ENCODE measurements at regions not wholly inside any gene's neighbourhood (a gene's known extent, or its start where the extent isn't known, plus 50 kb on each side); places are given as distances from the start of the nearest gene placed in this dataset.

DNA sequence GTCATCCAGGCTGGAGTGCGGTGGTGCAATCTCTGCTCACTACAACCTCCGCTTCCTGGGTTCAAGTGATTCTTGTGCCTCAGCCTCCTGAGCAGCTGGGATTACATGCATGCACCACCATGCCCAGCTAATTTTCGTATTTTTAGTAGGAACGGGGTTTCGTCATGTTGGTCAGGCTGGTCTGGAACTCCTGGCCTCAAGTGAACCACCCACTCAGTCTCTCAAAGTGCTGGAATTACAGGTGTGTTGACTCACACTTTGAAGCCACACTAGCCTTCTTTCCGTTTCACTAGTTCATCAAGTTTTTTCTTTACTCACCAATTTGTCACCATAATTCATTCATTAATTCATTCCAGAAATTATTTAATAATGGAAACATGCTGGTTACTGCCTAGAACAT lies 298.4 kb upstream of the MTNR1B start:
- DNase-seq: no peak

DNA sequence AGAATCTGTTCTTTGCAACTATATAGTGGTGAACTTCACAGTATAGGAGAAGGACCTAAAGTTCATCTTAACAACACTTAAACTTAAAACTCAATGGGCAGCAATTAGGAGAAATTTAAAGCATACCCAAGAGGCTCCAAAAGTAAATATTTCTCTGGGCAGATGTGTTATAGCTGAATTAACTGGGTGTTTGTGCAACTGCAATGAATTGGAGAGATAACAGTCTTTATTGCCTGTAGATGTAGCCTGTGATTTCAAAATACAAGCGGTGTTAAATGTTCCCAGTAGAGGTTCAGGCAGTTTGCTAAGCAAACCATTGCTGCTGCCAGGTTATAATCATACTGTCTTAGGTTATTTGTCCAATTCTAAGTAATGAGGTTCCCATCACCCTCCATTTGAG lies 294.1 kb upstream of the MTNR1B start:
- DNase-seq: no peak

DNA sequence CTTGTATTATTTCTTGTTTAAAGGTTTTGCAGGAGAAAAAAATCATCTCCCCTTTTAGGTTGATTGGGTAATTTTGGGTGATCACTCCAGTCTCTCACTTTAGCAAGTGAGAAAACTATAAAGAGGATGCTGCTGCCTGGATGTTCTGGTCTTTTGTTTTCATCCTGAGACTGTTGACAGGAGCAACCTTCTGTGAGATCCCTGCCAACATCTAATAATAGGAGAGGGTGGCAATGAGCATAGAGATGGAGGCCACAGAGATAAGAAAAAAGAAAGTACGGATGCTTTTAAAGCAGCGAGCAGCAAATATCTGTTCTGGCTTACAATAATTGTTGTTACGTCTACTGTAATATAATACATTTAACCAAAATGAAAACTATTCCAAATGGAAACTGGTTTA lies 293.6 kb upstream of the MTNR1B start:
- no peak for DNase-seq

DNA sequence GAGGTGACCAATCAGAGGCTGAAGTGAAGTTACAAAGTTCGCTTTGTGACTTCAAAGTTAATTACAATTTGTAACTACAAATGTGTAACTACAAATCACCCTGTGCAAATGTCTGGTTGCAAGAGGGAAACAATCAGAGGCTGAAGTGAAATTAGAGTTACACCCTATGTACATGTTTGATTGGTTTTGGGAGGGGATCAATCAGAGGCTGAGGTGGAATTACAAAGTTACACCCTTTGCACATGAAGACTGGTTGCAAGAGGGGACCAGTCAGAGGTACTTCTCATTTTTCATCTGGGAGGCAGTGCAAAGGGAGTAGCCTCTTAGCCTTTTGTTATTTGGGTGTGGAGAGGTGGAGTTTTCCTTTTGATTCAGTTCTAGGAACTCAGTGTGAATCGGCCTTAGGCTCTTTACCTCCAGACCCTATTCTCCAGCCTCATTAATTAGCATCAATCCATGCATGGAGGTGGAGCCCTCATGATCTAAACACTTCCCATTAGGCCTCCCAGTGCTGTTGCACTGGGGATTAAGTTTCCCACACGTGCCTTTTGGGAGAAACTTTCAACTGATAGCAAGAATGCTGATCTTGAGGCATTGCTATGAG lies 291.3 kb upstream of the MTNR1B start:
- no peak for DNase-seq

DNA sequence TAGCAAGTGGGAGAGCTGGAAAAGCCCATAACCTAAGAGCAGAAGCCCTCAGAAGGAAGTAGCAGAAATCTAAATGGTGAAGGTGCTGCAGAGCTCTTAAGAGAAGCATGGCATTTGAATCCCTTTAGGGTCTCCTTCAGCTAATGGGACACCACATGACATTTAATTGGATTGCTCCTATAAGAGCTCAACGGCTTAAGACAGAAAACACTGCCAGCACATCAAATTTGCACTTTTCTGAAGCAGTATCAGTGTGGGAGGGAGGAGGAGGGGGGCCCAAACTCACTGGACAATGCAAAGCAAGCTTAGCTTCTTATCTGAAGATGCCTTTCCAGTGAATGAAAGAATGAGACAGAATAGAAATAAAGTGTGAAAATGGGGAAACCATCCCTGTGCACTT lies 287.9 kb upstream of the MTNR1B start:
- DNase-seq: no peak

DNA sequence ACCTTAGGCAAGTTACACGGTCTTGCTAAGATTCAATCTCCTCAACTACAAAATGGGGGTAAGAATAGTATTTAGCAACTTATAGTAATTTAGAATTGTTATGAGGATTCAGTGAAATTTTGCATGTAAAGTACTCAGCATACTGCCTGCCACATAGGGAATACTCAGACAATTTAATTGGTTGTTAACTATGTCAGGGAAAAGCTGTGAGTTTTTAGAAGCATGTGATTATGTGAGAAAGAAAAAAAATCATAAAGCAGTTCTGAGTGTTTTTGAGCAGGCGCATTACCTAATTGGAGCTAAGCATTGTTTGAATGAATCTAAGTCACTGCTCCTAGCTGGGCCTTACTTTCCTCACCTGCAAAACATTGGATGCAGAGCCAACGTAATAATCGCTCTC lies 287.3 kb upstream of the MTNR1B start:
- no peak for DNase-seq

DNA sequence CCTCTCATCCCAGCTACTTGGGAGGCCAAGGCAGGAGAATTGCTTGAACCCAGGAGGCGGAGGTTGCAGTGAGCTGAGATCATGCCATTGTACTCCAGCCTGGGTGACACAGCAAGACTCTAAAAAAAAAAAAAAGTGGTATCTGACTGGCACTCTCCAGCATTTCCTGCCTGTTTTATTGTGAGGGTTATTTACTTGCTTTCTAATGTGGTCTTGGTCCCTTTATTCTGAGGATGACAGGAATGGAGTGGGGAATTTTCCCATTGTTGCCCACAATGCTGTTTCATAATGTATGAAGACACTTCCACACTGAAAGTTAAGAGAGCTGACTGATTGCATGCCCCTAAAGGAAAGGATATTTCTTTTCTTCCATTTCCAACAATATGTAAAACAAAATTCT lies 286.5 kb upstream of the MTNR1B start:
- DNase-seq: no peak

DNA sequence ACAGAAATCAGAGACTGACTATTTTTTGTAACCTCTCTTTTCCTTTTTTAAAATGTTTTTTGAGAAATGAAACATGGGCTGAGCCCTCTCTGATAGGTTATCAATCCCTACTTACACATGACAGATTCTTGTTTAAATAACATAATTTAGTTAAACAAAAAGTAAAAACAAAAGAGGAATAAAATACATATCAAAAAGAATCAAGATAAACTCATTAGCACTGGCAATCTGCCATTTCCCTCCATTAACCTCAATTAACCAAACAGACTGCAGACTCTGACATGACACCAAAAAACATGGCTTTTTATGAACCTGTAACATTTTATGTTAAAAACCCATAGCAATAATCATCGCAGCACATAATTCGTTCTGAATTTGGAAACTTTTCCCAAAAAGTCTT lies 284.4 kb upstream of the MTNR1B start:
- DNase-seq: no peak

DNA sequence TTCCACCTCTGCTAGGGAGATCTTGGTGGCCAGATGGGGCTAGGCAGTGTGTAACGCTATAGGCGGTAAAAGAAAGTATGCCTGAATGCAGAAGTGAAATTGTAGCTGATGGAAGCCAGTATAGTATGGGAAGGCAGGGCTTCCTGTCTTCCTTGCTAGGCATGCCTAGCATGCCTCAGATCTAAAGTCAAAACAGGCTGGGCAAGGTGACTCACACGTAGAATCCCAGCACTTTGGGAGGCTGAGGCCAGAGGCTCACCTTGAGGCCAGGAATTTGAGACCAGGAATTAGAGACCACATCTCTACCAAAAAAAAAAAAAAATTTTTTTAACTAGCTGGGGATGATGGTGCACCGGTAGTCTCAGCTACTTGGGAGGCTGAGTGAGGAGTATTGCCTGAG lies 281.7 kb upstream of the MTNR1B start:
- DNase-seq: no peak

DNA sequence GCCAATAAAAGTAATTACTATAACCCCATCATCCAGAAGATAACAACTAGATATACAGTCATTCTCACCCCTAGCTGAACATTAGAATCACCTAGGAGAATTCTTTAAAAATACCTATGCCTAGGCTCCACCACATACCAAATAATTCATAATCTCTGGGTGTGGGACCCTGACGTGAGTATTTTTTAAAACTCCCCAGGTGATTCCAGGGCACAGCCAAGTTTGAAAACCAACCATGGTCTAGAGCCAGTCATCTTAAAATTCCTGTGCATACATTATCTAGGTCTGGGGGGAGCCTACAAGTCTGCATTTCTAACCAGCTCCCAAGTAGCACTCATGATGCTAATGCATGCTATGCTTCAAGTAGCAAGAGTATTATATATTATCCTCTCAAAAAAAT lies 281.0 kb upstream of the MTNR1B start:
- no peak for DNase-seq

DNA sequence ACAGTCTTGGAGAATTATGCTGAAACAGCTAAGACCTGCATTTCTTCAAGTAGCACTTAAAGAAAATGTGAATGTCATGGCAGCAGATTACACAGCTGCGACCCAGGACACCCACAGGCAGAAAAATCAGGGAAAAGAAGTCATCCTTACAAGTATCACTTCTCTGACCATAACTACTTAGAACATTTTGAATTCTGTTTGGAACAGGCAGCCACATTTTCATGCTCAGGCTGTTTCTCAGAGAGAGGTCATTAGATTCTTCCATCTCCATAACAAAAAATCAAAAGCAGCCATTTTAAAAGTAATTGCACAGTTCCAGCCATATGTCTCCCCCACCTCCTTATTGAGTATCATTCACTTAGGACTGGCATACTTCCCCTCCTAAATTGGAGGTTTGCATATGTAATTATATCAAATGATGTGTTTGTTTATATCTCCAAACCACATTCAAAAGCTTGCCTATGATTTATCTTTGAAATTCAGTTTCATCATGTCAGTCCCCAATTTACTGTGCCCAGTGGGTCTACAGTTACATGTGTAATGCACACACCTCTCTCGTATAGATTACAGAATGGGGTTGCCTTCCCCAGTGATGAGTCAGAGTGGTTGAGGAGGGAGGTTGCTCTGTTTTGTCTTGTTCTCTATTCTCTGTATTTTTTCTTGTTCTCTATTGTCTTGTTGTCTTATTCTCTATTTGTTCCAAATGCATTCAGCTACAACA lies 276.5 kb upstream of the MTNR1B start:
- DNase-seq: no peak

DNA sequence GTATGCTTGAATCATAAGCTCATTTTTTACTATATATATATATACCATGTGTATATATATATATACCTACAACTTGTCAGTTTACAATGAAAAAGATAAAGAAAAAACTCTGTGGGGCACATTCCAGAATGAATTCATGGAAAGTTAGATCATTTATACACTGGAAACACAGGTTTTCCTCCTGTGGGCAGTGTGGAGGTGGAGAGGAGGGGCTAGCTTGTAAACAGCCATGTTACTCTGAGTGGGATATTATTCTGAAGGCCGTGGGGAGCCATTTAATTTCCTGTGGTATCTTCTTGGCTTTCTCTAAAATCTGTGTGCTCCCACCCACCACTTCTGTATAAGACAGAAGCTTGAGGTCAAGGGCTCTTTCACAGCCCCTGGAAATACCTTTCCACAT lies 273.4 kb upstream of the MTNR1B start:
- no peak for DNase-seq

DNA sequence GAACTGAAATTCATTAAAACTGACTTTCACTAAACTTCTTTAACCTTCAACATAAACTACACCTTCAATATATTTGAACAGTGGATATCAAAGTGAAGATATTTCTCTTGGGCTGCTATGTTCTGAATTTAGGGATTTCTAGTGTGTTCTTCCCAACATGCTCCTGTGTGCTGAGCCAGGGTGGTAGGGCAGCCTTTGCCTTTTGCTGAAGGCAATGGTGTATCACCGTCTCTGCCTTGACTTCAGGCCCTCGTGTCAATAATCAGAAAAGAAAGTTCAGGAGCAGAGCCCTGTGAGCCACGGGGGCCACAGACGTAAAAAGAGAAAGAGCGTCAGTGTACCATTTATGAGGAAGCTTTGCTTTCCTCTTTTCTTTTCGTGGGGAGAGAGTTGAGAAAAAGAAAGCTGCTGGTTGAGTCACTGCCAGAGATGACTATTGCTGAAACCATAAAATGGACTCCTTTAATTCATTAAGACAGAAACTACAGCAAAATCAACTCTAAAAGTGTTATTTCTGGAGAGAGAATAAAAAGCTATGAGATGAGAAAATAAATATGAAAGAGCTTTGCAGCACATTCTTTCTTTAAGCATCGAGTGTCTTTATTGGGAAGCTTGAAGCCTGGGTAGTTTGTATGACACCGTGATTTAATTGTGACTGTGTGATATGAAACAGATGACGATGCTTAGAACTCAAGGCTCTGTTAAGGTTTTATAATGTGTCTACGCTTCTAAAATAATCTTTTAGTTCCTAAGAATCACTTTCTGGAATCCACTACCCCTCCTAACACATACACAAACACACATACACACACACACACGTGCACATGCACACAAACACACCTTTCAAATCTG lies 271.8 kb upstream of the MTNR1B start:
- peak; percentile 66 for DNase-seq

DNA sequence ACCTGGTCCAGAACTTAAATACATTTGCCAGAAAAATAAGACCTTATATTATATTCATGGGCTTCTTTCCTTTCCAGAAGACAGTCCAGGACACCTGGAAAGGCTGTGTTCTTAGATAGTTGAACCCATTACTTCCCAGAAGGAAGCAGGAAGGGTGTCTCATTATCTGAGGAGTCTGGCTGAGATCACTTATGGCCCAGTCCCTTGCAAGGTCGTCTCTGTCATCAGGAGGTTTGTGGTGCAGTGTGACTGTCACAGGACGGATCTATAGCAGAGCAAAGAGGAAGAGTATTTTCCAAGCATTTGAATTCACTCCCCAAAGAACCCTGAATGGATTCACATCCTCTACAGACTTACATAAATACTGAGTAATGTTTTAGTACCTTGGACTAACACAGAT lies 270.7 kb upstream of the MTNR1B start:
- peak; percentile 27 for DNase-seq

DNA sequence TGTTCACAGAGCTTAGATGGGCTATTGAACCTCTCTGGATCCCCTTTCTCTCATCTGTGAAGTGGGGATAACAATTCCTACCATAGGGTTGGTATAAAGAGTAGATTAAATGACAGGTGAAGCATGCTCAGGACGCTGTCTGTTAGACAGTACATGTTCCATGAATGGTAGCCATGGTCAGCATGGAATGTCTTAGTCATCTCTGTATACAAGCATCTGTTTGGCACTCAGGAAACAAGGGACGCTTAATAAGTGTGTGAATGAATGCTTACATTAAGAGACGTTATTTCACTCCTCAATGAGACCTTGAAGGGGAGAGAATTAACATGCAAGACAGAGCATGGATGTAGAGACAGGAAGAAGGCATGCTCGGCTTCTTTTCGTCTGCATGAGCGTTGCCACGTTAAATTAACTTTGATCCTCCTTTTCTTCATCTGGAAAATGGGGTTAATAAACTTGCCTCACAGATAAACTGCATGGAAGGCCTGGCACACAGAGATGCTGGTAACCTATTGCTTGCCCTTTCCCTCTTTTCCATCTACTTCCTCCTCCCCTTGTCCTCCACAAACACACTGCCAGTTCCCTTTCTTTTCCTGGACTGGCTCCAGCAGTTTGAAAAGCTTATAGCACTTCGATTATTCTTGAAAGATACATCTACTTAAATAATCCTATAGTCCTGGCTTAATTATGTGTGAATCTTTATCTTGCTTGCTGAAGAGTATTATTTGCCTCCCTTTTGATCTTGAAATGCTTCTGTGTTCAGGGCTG lies 267.2 kb upstream of the MTNR1B start:
- no peak for DNase-seq

DNA sequence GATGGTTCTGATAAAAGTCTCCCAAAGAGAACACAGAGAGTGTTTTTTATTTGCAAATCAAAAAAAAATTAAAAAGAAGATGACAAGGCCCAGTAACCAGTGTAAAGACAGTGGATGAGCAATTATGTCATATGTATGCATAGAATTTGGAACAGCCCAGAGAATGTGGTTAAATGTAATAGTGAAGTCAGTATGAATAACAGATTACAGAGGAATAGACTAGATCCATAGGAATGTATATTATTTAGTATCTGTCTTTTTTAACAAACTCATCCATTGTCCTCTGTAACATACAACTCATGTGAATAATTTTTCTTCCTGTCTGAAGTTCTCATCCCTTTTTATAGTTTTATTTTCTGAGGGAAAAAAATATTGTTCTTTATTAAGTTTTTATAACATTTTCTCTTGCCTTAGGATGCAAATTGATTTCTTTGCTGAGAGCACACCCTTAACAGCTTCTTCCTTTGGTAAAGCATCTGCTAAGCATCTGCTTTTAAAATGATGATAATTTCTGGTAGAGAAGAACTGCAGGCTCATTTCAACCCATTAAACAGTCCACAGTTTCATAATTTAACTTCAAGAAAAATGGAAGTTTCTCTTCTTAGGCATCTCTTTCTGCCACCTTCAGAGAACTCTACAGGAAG lies 266.5 kb upstream of the MTNR1B start:
- DNase-seq: no peak

DNA sequence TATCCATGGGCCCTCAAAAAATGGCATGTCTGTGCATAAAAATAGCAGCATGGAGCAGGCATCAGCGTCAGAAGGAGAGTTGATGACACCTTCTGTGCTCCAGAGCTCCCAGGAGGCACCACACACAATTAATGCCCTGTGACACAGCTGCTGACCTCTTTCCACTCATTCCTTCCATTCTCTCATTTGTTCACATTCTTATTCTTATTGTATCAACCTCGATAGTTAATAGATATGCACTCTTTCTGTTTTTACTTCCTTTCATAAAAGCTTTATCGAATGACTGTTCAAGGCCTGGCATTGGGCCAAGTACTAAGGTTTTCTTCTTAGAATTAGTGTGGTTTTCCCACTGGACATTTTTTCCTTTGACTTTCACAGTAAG lies 266.0 kb upstream of the MTNR1B start:
- no peak for DNase-seq

DNA sequence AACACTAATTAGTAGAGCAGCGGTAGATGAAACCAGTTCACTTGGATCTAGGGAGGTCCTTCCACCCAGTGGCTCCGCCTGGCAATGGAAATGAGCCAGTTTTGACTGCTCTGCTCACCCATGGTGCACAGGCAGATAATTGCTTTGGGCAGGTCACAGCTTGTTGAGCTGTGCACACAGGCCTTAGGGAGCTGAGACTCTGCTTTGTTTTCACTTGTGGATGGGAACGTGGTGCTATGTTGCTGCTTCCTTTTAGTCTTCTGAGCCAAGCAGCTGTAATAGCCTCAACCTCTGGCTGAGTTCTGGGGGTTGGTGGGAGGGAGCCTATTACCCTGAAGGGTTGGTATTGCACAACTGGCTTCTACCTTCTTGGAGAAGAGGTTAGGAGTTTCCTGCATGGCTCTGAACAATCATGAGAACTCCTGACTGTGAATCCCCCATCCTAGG lies 262.3 kb upstream of the MTNR1B start:
- no peak for DNase-seq

DNA sequence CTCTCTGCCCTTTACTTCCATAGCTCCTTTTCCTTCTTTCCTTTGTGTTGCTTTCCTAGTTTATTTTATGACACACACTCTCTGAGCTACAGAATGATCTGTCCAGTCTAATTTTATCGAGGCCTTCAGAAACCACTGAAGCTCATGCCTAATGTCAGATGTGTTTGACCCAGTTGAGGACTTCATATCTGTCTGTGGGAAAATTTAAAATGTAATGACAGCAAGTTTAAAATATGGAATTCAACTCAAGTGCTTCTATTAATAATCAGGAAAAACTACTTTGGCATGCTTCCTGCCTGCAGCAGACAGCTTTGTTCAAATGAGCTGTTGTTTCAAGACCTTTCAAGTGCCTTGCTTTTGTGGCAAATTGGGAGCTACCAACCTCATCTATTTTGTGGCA lies 261.8 kb upstream of the MTNR1B start:
- DNase-seq: no peak

DNA sequence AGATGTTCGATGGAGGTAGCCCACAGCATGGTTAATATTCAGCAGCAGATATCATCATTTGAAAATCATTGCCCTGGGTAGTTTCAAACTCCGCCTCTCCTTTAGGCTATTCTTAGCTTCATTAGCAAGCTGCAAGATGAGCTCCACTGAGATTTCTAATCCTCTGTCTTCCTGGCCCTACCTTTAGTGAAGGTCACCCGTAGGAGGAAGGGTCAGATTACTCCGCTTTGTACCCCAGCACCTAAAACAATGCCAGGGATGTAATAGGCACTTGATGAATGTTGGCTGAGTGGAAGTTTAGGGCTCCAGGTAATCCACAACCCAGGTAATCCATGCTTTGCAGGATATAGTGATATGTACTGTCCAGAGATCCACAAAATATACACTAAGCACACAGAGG lies 260.1 kb upstream of the MTNR1B start:
- no peak for DNase-seq

DNA sequence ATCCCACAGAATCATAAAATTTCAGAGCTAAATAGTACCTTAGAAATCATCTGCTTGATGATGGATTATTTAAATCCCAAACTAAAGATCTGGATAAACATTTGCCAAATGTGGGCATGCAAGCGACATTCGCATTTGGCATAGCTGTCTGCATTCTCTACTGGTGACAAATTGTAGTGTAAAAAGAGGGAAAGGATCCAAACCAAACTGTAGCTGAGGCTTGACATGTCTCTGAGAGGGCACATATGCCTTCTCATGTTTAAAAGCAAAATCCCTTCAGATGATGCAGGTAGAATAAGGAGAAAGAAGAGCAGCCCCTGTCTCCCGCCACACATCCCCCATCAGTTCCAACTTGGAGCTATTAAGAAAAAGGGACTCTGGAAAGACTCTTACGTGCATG lies 257.5 kb upstream of the MTNR1B start:
- no peak for DNase-seq

DNA sequence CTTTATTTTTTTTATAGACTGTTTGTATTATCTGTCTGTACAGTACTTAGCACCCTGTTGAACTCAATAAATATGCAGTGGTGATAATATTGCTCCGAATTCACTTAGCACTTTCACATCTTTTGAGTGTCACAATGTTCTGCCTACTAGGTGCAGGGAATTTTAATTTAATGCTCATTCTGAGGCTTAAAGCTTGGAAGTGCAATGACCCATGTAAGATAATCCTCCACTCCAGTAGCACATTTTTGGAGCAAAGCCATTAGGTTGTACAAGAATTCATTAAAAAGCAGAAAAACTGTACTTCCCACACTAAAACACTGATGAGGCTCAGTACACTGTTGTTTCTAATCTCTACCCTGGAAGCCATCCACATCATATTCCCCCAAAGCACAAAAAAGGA lies 255.3 kb upstream of the MTNR1B start:
- DNase-seq: no peak

DNA sequence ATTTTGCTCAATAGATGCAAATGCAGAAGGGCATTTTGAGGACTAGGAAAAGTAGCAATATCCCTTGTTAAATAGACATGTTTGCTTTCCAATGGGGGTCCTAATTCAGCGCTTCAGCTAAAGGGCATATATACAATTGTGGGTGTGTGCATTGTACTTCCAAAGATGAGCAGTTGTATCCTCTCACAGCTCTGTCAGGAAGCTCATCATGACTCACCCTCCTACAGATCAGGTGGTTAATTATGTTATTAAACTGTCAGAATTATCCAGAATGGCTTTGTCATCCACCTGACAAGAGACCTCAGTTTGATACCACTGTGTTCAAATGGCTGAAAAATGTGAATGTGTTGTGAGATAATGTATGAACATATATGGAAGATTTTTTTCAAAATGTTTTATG lies 252.2 kb upstream of the MTNR1B start:
- DNase-seq: no peak

Measured in suppressor macrophage treated with lipopolysaccharide for 4 hours (primary cell).